ENCODE measurements at regions not wholly inside any gene's neighbourhood (a gene's known extent, or its start where the extent isn't known, plus 50 kb on each side); places are given as distances from the start of the nearest gene placed in this dataset.

DNA sequence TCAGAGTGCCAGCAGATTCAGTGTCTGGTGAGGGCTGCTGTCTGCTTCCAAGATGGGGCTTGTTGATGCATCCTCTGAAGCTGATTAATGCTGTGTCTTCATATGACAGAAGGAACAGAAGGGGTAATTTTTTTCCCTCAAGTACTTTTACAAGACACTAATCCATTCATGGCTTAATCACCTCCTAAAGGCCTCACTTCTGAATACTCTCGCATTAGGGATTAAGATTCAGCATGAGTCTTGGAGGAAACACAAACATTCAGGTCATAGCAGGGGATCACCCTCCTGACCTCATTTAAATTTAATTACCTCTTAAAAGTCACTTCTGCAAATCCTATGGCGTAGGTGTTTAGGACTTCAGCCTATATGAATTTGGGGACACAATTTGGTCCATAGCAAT, 1145.5 kb upstream of the PCDH10 start:
- Histone ChIP-seq H3K4me1 (ENCODE audit: insufficient read depth, low read length, severe bottlenecking) (no peaks in the 10 kb centered on the region), H3K4me3 (ENCODE audit: low read depth, low read length, poor library complexity, severe bottlenecking) (no peak overlapping the region), H3K36me3 (ENCODE audit: insufficient read depth, low read length) (no peaks in the 10 kb centered on the region), H3K79me2 (ENCODE audit: insufficient read depth, low read length) (no peaks in the 10 kb centered on the region), H3K9ac (ENCODE audit: low read length) (no peak overlapping the region), H3K27me3 (ENCODE audit: insufficient read depth, low read length) (no peaks in the 10 kb centered on the region), H3K4me2 (ENCODE audit: low read length) (no peak overlapping the region), H3F3A (ENCODE audit: insufficient read depth, low read length) (no peaks in the 10 kb centered on the region), H4K20me1 (ENCODE audit: insufficient read depth, low read length) (no peaks in the 10 kb centered on the region), H3K9me2 (ENCODE audit: low read depth, low read length) (no peaks in the 10 kb centered on the region), H2AFZ (ENCODE audit: low read length) (no peak overlapping the region), H3K27ac (ENCODE audit: low read depth, low read length, poor library complexity, severe bottlenecking) (no peak overlapping the region), H3K9me3 (ENCODE audit: low read length) (no peaks in the 10 kb centered on the region)
- TF ChIP-seq EZH2 (IDR thresholded peaks at IDR 0.05; ENCODE audit: borderline replicate concordance, low read length) = no peak
- no peak for TF ChIP-seq CTCF (IDR thresholded peaks at IDR 0.05; ENCODE audit: low read length)

DNA sequence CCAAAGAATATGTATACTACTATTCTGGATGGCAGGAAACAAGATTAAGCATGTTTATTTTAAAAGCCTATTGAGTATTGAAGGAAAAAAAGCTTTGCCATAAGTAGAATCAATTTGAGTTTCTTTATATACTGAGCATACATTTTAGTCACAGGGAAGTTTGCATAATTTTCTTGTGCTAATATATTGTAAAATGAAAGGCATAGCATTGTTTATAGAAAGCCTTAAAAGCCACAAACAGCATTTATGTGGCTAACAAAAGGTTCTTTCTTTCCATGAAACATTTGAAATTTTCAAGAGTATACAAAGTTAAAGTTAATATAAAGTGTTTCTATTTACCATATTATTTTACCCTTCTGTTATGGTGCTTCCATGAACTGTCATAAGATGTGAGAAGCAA, 1133.8 kb upstream of the PCDH10 start:
- Histone ChIP-seq H4K20me1 (ENCODE audit: insufficient read depth, low read length) (no peaks in the 10 kb centered on the region), H2AFZ (ENCODE audit: low read length) (peak overlapping the region; percentile 80), H3K4me2 (ENCODE audit: low read length) (no peak overlapping the region), H3K9me3 (ENCODE audit: low read length) (peaks cover 11% of the 10 kb centered on the region), H3K9ac (ENCODE audit: low read length) (no peak overlapping the region), H3K4me1 (ENCODE audit: insufficient read depth, low read length, severe bottlenecking) (no peaks in the 10 kb centered on the region), H3K79me2 (ENCODE audit: insufficient read depth, low read length) (no peaks in the 10 kb centered on the region), H3K27ac (ENCODE audit: low read depth, low read length, poor library complexity, severe bottlenecking) (no peak overlapping the region), H3K9me2 (ENCODE audit: low read depth, low read length) (no peaks in the 10 kb centered on the region), H3K36me3 (ENCODE audit: insufficient read depth, low read length) (peaks cover 4% of the 10 kb centered on the region; the same call in 1 of the 2 replicates), H3F3A (ENCODE audit: insufficient read depth, low read length) (no peaks in the 10 kb centered on the region), H3K27me3 (ENCODE audit: insufficient read depth, low read length) (no peaks in the 10 kb centered on the region), H3K4me3 (ENCODE audit: low read depth, low read length, poor library complexity, severe bottlenecking) (no peak overlapping the region)
- TF ChIP-seq CTCF (IDR thresholded peaks at IDR 0.05; ENCODE audit: low read length) = no peak
- no peak for TF ChIP-seq EZH2 (IDR thresholded peaks at IDR 0.05; ENCODE audit: borderline replicate concordance, low read length)

GRCh38 chr4:132016703-132017350, 1132.3 kb upstream of the PCDH10 start:
- peaks cover 2% of the 10 kb centered on the region; the same call in 1 of the 2 replicates for H3K9me3 ChIP-seq (ENCODE audit: low read length)
- H4K20me1 ChIP-seq (ENCODE audit: insufficient read depth, low read length) = no peaks in the 10 kb centered on the region
- H3K4me1 ChIP-seq (ENCODE audit: insufficient read depth, low read length, severe bottlenecking) = no peaks in the 10 kb centered on the region
- H2AFZ ChIP-seq (ENCODE audit: low read length) = no peak overlapping the region
- H3F3A ChIP-seq (ENCODE audit: insufficient read depth, low read length) = no peaks in the 10 kb centered on the region
- H3K27ac ChIP-seq (ENCODE audit: low read depth, low read length, poor library complexity, severe bottlenecking) = no peak overlapping the region
- no peaks in the 10 kb centered on the region for H3K36me3 ChIP-seq (ENCODE audit: insufficient read depth, low read length)
- no peak overlapping the region for H3K4me2 ChIP-seq (ENCODE audit: low read length)
- H3K9me2 ChIP-seq (ENCODE audit: low read depth, low read length) = no peaks in the 10 kb centered on the region
- H3K4me3 ChIP-seq (ENCODE audit: low read depth, low read length, poor library complexity, severe bottlenecking) = no peak overlapping the region
- H3K9ac ChIP-seq (ENCODE audit: low read length) = no peak overlapping the region
- H3K27me3 ChIP-seq (ENCODE audit: insufficient read depth, low read length) = no peaks in the 10 kb centered on the region
- TF ChIP-seq EZH2 (IDR thresholded peaks at IDR 0.05; ENCODE audit: borderline replicate concordance, low read length) = no peak
- no peak for TF ChIP-seq CTCF (IDR thresholded peaks at IDR 0.05; ENCODE audit: low read length)
- no peaks in the 10 kb centered on the region for H3K79me2 ChIP-seq (ENCODE audit: insufficient read depth, low read length)
